HepG2 (cell line): ENCODE measurements at regions not wholly inside any gene's neighbourhood (a gene's known extent, or its start where the extent isn't known, plus 50 kb on each side); places are given as distances from the start of the nearest gene placed in this dataset.

Source experiments
- ARHGAP35 ChIP-seq: sonication (generic); formaldehyde crosslinking; IDR thresholded peaks from 2 replicates; pipeline ENCODE4 v1.9.0; 2022; ENCODE audit warnings: mild to moderate bottlenecking, inconsistent platforms, moderate library complexity, missing genetic modification reagents, borderline replicate concordance
- ATF7-NPFF ChIP-seq: sonication (generic); formaldehyde crosslinking; IDR thresholded peaks from 2 replicates; pipeline ENCODE4 v1.8.1; 2023; ENCODE audit warnings: mild to moderate bottlenecking, low read depth, missing genetic modification reagents, moderate library complexity
- CENPT ChIP-seq: sonication (generic); formaldehyde crosslinking; IDR thresholded peaks from 2 replicates; pipeline ENCODE4 v1.8.0; 2022; ENCODE audit warnings: low read depth, mild to moderate bottlenecking, moderate library complexity, missing genetic modification reagents
- FOXJ3 ChIP-seq: sonication (generic); formaldehyde crosslinking; IDR thresholded peaks from 2 replicates; pipeline ENCODE4 v1.4.0; 2020; ENCODE audit warnings: missing genetic modification reagents, mild to moderate bottlenecking, borderline replicate concordance
- GATAD2A ChIP-seq: IDR thresholded peaks from 2 replicates; pipeline ENCODE4 v1.6.1; 2016
- HNRNPH1 ChIP-seq: fragments of 200-400 bp; formaldehyde crosslinking; optimal IDR thresholded peaks from 2 replicates; pipeline ENCODE3; 2017; ENCODE audit warnings: mild to moderate bottlenecking, low read depth, low read length
- HOXA3 ChIP-seq: sonication (generic); formaldehyde crosslinking; IDR thresholded peaks from 2 replicates; pipeline ENCODE4 v1.5.0; 2020; ENCODE audit warnings: missing genetic modification reagents
- NKX3-1 ChIP-seq: sonication (generic); formaldehyde crosslinking; IDR thresholded peaks from 2 replicates; pipeline ENCODE4 v1.5.0; 2020; ENCODE audit warnings: missing genetic modification reagents
- RAD21 ChIP-seq: fragments of 450-650 bp; formaldehyde crosslinking; IDR thresholded peaks from 2 replicates; pipeline ENCODE4 v1.5.0; 2020; ENCODE audit warnings: mild to moderate bottlenecking
- TARDBP ChIP-seq: sonication (generic); formaldehyde crosslinking; IDR thresholded peaks from 2 replicates; pipeline ENCODE4 v1.8.0; 2022; ENCODE audit warnings: mild to moderate bottlenecking, missing genetic modification reagents
- ZBTB1 ChIP-seq: sonication (generic); formaldehyde crosslinking; IDR thresholded peaks from 2 replicates; pipeline ENCODE4 v1.4.0; 2020; ENCODE audit warnings: missing genetic modification reagents, borderline replicate concordance
- ZBTB3 ChIP-seq: sonication (generic); formaldehyde crosslinking; IDR thresholded peaks from 2 replicates; pipeline ENCODE4 v1.4.0; 2020; ENCODE audit warnings: low read depth, mild to moderate bottlenecking, moderate library complexity, missing genetic modification reagents, borderline replicate concordance
- ZNF331 ChIP-seq: sonication (generic); formaldehyde crosslinking; IDR thresholded peaks from 2 replicates; pipeline ENCODE4 v1.4.0; 2020; ENCODE audit warnings: missing genetic modification reagents
- ZNF337 ChIP-seq: sonication (generic); formaldehyde crosslinking; IDR thresholded peaks from 2 replicates; pipeline ENCODE4 v1.5.1; 2020; ENCODE audit warnings: missing genetic modification reagents, low read depth, mild to moderate bottlenecking, borderline replicate concordance
- ZNF598 ChIP-seq: sonication (generic); formaldehyde crosslinking; IDR thresholded peaks from 2 replicates; pipeline ENCODE4 v1.5.1; 2020; ENCODE audit warnings: mild to moderate bottlenecking, missing genetic modification reagents, borderline replicate concordance
- ZNF672 ChIP-seq: sonication (generic); formaldehyde crosslinking; IDR thresholded peaks from 2 replicates; pipeline ENCODE4 v1.8.1; 2022; ENCODE audit warnings: missing genetic modification reagents
- ZNF75D ChIP-seq: sonication (generic); formaldehyde crosslinking; IDR thresholded peaks from 2 replicates; pipeline ENCODE4 v1.8.1; 2023; ENCODE audit warnings: missing genetic modification reagents, mild to moderate bottlenecking, borderline replicate concordance
- TF ChIP-seq, protein P1 (sequence below): sonication (generic); formaldehyde crosslinking; IDR thresholded peaks from 2 replicates; pipeline ENCODE4 v1.5.0; 2020; ENCODE audit warnings: missing genetic modification reagents
- TF ChIP-seq, protein P2 (sequence below): sonication (generic); formaldehyde crosslinking; IDR thresholded peaks from 2 replicates; pipeline ENCODE4 v1.4.0; 2020; ENCODE audit warnings: missing genetic modification reagents
- TF ChIP-seq, protein P3 (sequence below): sonication (generic); formaldehyde crosslinking; IDR thresholded peaks from 2 replicates; pipeline ENCODE4 v1.5.0; 2020; ENCODE audit warnings: mild to moderate bottlenecking, missing genetic modification reagents, moderate library complexity
- TF ChIP-seq, protein P4 (sequence below): sonication (generic); formaldehyde crosslinking; IDR thresholded peaks from 2 replicates; pipeline ENCODE4 v1.4.0; 2020; ENCODE audit warnings: missing genetic modification reagents, borderline replicate concordance
- TF ChIP-seq, protein P5 (sequence below): sonication (generic); formaldehyde crosslinking; IDR thresholded peaks from 2 replicates; pipeline ENCODE4 v1.4.0; 2020; ENCODE audit warnings: mild to moderate bottlenecking, missing genetic modification reagents

DNA sequence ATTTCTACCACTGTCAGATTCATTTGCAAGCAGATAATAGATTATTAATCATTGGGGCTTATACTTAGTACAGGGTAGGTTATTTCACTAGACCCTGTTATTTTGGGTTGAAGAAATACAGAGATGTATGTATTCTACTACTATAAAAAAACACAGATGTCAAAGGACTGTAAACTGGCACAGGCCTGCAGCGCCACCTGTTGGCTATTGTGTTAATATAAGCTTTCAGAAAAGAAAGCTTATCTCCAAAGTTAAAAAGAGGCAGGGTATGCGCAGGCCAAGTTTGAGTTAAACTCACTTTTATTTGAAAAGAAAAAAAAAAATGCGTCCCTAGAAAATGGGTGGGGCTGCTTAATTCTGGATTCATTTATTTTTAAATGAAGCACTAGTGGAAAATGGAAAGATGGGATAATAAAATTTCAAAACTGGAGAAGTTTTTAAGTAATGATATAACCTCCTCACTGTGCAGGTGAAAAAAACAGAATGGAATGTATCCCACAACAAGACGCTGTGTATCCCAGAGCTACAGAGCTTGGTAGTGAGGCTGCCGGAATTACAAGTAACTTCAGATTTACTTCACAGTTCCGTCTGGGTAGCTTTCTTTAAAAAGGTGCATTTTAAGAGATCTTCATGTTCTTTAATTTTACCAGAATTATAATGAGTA, 407.2 kb upstream of the TGFBR2 start (continued):
- TF ChIP-seq, protein P1, sequence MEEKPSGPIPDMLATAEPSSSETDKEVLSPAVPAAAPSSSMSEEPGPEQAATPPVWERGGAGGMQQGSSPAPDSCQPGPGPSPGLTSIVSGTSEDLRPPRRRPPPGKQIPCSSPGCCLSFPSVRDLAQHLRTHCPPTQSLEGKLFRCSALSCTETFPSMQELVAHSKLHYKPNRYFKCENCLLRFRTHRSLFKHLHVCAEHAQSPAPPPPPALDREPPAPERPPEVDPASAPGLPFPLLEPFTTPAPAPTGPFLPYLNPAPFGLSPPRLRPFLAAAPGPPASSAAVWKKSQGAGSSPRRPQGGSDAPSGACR (CRISPR knock-in tag), result no peak
- TF ChIP-seq, protein P2, sequence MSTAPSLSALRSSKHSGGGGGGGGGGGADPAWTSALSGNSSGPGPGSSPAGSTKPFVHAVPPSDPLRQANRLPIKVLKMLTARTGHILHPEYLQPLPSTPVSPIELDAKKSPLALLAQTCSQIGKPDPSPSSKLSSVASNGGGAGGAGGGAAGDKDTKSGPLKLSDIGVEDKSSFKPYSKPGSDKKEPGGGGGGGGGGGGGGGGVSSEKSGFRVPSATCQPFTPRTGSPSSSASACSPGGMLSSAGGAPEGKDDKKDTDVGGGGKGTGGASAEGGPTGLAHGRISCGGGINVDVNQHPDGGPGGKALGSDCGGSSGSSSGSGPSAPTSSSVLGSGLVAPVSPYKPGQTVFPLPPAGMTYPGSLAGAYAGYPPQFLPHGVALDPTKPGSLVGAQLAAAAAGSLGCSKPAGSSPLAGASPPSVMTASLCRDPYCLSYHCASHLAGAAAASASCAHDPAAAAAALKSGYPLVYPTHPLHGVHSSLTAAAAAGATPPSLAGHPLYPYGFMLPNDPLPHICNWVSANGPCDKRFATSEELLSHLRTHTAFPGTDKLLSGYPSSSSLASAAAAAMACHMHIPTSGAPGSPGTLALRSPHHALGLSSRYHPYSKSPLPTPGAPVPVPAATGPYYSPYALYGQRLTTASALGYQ (CRISPR knock-in tag), result no peak
- TF ChIP-seq ZBTB1 (CRISPR knock-in tag) (no peak), ATF7-NPFF (CRISPR knock-in tag) (no peak), ZNF672 (CRISPR knock-in tag) (no peak), NKX3-1 (CRISPR knock-in tag) (0 out of 2 replicates have a peak, but pooled peaks have one; percentile 15), RAD21 (CRISPR knock-in tag) (peak; percentile 62), ZNF331 (CRISPR knock-in tag) (0 out of 2 replicates have a peak, but pooled peaks have one; percentile 37), ZBTB3 (CRISPR knock-in tag) (no peak), ZNF598 (CRISPR knock-in tag) (no peak), GATAD2A (peak; percentile 43; the same call in 1 of the 2 replicates), ARHGAP35 (CRISPR knock-in tag) (no peak), ZNF75D (CRISPR knock-in tag) (no peak), HNRNPH1 (no peak), TARDBP (CRISPR knock-in tag) (no peak), ZNF337 (no peak), HOXA3 (CRISPR knock-in tag) (no peak), CENPT (CRISPR knock-in tag) (no peak), FOXJ3 (CRISPR knock-in tag) (0 out of 2 replicates have a peak, but pooled peaks have one; percentile 16)
- TF ChIP-seq, protein P3, sequence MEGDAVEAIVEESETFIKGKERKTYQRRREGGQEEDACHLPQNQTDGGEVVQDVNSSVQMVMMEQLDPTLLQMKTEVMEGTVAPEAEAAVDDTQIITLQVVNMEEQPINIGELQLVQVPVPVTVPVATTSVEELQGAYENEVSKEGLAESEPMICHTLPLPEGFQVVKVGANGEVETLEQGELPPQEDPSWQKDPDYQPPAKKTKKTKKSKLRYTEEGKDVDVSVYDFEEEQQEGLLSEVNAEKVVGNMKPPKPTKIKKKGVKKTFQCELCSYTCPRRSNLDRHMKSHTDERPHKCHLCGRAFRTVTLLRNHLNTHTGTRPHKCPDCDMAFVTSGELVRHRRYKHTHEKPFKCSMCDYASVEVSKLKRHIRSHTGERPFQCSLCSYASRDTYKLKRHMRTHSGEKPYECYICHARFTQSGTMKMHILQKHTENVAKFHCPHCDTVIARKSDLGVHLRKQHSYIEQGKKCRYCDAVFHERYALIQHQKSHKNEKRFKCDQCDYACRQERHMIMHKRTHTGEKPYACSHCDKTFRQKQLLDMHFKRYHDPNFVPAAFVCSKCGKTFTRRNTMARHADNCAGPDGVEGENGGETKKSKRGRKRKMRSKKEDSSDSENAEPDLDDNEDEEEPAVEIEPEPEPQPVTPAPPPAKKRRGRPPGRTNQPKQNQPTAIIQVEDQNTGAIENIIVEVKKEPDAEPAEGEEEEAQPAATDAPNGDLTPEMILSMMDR (CRISPR knock-in tag), result peak; percentile 72
- TF ChIP-seq, protein P4, sequence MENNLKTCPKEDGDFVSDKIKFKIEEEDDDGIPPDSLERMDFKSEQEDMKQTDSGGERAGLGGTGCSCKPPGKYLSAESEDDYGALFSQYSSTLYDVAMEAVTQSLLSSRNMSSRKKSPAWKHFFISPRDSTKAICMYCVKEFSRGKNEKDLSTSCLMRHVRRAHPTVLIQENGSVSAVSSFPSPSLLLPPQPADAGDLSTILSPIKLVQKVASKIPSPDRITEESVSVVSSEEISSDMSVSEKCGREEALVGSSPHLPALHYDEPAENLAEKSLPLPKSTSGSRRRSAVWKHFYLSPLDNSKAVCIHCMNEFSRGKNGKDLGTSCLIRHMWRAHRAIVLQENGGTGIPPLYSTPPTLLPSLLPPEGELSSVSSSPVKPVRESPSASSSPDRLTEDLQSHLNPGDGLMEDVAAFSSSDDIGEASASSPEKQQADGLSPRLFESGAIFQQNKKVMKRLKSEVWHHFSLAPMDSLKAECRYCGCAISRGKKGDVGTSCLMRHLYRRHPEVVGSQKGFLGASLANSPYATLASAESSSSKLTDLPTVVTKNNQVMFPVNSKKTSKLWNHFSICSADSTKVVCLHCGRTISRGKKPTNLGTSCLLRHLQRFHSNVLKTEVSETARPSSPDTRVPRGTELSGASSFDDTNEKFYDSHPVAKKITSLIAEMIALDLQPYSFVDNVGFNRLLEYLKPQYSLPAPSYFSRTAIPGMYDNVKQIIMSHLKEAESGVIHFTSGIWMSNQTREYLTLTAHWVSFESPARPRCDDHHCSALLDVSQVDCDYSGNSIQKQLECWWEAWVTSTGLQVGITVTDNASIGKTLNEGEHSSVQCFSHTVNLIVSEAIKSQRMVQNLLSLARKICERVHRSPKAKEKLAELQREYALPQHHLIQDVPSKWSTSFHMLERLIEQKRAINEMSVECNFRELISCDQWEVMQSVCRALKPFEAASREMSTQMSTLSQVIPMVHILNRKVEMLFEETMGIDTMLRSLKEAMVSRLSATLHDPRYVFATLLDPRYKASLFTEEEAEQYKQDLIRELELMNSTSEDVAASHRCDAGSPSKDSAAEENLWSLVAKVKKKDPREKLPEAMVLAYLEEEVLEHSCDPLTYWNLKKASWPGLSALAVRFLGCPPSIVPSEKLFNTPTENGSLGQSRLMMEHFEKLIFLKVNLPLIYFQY (CRISPR knock-in tag), result no peak
- TF ChIP-seq, protein P5, sequence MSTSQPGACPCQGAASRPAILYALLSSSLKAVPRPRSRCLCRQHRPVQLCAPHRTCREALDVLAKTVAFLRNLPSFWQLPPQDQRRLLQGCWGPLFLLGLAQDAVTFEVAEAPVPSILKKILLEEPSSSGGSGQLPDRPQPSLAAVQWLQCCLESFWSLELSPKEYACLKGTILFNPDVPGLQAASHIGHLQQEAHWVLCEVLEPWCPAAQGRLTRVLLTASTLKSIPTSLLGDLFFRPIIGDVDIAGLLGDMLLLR (CRISPR knock-in tag), result no peak
- TF ChIP-seq, all 625 proteins: peak for 10
